Midbrain (tissue), 1 donor: ENCODE measurements at regions not wholly inside any gene's neighbourhood (a gene's known extent, or its start where the extent isn't known, plus 50 kb on each side); places are given as distances from the start of the nearest gene placed in this dataset.

ENCODE experiments used
- DNase-seq: peaks from one replicate; lab custom pipeline; 2025; lab: John Stamatoyannopoulos, UW

DNA sequence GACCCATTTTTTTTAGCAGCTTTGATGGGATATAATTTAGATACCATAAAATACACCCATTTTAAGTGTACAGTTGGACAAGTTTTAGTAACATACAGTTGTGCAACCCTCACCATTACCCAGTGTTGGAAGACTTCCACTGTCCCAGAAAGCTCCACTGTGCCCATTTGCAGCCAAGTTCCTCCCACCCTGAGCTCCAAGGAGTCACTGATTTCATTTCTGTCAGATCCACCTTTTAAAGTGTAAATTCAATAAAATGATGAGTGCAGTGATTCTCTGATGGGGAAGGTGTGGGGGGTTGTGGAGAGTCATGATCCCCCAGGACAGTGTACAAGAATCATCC is 93.2 kb upstream of the IGF1R start:
- no peak for DNase-seq

DNA sequence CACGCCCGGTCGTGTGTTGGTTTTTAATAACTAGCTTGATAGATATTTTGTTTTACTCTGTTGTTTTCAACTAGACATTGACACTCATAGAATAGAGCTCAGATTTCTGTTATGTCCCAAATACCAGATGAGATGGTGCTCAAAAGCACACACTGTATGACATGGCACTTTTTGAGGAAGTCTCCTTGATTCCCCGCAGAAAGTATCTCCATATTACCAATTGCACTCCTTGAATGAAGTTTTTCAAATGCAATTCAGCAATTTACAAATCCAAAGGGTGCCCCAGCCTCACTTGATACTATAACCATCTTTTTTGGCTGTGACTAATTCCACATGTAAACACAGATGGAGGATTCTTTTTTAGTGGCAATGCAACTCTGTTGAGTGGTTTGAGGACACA is 92.0 kb upstream of the IGF1R start:
- DNase-seq, result no peak

DNA sequence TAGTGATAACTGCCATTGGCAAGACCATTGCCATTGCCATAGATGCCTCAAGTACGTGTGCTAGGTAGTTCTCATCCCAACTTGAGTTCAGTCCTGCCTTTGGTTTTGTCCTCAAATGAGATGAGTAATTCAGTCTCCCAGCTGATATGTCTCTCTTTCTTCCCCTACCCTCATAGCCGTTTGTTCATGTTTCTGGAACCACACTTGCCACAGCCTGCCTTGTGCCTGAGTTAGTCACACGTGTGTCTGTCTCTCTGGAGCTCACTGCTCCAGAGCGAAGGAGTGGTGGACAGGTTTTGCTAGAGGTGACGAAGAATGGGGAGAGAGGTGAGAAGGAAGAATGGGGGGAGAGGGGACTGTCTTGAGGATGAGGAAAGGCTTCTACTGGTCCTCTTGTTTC is 88.0 kb upstream of the IGF1R start:
- DNase-seq, result no peak

DNA sequence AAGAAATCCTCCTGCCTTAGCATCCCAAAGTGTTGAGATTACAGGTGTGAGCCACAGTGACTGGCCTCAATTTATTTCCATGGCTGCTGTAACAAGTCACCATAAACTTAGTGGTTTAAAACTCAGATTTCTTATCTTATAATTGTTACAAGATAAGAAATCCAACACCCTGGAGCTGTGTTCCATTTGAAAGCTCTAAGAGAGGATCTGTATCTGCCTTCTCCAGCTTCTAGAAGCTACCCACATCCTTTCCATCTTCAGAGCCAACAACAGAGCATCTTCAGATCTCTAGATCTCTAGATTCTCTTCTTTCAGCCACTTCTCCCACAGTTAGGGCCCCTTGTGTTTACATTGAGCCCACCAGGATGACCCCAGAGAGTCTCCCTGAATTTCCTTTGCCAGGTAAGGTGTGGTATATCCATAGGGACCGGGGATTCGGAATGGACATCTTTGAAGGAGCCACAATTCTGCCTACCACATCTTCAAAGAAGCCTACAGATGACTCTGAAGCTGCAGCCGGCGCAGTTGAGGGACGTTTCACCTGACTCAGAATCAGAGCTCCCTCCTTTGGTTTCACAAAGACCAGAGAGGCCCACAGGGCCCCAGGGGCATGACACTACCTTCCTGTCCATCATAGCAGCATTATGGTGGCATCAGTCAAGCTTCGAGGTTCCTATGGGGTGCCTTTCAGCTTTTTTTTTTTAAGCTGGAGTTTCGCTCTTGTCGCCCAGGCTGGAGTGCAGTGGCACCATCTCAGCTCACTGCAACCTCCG is 87.0 kb upstream of the IGF1R start:
- DNase-seq, result no peak

DNA sequence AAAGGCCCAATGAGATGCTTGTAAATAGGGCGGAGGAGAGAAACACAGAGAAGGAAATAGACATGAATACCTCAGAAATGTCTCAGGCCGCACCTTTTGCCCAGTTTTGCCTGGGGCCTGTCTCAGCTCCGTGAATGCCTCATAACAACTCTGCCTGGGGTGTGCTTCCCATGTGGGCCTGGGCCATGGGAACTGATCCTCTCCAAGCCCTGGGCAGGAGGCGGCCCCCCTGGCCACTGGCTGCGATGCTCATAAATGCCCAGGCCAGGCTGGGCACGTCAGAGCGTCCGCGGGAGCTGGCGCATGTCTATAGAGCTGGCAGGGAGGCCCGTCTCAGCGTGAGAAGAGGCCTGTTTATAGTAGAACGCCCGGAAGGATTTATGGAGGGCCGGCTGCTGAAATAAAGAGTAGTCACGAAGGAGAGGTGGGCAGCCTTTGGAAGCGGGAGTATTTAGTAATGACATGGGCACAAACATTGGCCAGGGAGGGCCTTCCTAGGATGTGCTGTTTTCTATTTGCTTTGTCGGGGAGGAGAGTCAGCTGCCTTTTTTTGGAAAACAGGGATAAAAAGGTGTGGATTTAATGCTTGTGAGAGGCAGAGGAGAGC is 85.9 kb upstream of the IGF1R start:
- DNase-seq, result no peak

DNA sequence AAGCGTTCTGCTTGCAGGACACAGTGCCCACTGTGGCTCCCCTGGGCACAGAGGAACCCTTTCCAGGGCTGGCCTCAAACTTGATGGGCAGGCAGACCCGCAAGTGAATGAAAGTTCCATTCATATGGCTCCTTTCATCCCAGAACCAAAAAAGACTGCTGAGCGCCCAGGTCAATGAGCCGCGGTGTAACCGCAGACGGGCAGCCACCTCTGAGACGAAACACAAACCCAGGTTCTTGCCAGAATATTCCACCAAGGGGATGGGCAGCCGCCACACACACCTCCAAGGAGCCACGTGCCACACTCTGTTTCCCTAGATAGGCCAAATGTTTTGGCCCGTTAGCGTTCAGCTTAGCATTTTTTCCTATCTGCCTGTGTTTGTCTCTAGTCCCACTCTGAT is 82.8 kb upstream of the IGF1R start:
- no peak for DNase-seq

DNA sequence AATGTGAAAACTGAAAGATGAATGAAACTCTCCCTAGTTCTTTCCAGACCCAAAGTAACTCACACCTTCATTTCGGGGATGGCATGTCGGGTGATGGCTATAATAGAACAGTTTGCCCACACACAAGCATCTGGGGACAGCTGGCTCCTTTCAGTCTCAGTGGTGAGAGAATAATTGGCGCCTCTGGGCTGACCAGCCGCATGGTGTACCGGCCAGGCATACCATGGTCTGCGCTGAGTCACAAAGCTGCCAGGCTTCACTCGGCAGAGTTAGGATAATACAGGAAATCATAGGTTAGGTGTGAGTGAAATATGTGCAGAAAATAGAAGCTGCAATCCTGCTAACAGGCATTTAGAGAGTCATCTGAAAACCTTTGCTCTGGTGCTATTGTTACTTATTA is 80.4 kb upstream of the IGF1R start:
- DNase-seq, result no peak

DNA sequence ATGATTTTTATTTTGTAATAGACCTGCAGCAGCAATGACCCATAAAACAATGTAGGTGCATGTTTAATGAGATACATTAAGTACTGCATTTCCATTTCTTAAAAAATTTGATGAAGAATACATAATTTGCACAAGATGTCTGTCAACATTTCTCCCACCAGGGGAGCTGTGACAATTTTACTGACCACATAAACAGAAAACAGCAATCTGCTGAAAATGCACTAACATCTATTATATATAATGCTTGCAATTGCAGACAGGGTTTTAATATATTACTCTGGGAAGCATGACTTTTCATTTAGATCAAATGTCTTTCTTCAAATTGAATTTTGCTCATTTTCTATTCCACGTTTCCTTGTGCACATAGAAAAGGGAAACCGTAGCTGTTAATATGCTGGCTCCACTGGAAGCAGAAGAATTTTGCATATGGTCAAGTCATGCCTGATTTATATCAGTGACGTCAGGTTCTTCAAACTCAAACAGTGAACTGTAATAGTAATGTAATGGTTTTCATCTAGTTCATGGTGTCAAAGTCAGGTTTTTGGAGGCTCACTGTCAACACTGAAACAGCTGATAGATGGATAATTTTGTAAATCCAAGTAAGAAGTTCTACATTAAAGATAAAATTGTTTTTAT is 79.8 kb upstream of the IGF1R start:
- no peak for DNase-seq

DNA sequence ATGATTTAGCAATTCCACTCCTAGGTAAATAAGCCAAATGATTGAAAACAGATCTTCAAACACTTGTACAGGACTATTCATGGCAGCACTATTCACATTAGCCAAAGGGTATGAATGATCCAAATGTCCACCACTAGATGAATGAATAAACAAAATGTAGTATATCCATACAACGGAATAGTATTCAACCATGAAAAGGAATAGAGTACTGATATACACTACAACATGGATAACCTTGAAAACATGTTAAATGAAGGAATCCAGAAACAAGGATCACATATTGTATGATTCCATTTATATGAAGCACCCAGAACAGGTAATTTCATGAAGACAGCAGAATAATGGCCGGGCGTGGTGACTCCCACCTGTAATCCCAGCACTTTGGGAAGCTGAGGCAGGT is 78.2 kb upstream of the IGF1R start:
- no peak for DNase-seq

DNA sequence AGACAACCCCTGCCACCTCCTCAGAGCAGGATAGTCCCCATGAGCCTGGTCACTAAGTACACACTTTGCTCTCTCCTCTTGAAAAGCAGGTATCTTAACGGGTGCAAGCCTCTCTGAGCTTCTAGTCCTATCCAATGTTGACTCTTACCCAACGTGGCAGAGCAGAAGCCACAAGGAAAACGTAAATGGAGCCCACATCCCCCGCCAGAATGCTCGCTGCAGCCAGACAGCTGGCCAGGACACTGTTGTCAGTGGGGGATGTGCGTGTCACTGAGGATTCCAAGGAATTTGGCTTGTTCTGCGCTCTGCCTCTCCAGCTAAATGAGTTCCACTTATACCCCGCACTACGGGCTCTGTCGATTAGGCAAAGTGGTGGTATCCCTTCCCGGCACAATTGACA is 67.8 kb upstream of the IGF1R start:
- no peak for DNase-seq

DNA sequence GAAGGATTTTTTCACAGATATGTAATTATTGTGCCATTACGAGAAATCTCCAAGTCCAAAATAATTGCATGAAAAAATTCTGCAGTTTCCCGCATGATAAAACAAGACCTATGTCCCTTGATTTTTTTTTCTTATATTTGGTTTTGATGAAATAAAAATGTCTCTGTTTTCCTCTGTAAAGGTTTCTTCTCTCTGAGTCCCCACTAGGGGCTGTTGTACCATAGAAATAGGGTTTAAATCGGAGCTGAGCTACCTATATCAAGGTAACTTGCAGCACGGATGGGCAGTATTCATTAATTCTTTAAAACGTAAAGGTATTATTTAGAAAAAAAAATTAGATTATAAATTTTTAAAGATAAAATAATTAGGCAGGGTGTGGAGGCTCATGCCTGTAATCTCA is 66.6 kb upstream of the IGF1R start:
- no peak for DNase-seq

DNA sequence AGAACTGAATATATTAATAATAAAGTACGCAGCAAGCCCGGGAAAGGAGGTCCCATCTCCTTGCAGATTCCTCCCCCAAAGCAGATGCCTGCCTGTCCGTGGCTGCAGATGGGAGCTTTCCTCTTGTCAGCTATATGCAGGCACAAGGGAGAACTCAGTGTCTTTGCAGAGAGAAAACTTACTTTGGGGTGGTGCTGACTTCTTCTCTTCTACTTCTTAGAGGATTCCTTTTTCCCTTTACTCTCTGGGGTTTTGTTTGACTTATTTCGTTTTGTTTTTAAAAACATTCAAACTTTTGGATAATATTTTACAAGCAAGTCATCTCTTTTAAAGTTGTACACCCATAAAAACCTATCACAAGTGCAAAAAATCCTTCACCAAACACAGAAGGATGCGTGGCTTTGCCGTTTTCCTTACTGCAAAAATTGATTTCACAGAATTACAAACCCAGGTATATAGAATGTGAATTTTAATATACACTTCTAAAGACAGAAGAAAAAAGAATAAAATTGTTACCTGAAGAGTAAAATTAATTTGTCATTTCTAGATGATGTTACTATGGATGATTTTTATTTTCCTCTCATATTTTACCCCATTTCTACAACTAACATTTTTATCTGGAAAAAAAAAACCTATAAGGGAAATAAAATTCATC is 65.3 kb upstream of the IGF1R start:
- DNase-seq, result no peak

DNA sequence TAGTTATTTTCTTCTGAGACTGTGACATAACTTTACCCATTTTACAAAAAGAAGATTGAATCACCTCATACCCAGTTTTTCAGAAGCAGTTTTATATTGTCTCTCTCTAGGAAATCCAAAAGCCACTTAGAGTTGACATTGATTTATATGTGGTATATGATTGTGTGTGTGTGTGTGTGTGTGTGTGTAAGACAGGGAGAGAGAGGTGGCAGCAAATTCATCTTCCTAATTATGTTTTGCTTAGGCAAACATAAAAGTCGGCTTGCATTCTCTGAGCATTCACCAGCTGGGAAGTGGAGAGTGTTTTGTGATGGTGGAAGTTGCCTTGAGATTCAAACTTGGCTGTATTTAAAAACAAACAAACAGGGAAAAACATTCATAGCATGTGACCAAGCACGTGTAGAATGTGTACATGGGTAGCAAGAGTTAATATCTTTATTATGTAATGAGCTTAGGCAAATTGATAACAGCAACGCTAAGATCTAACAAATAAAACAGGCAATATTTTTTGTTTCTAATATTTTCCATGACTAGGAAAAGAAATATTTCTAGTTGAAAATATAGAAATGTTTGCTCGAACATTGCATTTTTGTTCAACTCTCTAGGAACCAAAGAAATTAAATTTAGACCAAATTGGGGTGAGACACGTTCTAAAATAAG is 64.4 kb upstream of the IGF1R start:
- no peak for DNase-seq

DNA sequence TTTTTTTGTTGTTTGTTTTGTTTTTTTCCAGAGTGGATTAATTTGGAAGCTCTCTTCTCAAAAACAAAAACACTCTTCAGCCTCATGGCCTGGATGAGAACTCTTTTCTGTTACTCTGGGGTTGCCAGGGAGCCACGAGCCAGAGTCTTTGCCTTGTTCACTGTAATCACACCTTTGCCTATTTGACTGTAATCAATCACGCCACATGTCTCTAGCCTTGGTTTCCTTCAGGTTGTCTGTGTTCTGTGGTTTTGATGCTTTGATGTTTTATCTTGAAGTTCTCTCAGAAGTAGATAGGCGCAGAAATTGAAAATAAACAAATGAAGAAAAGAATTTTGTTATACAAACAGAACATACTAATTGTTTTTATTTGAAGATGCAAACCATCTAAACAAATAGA is 62.3 kb upstream of the IGF1R start:
- DNase-seq, result no peak

DNA sequence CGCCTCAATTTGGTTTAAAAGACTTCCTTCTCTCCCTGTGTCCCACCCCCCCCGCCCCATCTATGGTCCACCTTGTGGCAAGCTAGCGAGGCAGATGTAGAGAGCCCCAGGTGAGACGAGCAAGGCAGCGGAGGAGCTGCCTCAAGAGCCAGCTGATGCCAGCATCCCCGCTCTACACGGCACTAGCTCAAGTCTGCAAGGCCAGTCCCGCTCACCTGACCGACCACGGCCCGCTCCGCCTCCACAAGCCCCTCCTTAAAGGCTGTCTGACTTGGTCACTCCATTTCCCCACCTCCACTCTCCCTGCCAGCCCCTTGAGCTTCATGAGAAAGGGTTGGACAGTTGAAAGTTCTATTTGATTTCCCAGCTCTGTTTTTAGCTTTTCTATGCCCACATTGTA is 56.2 kb upstream of the IGF1R start:
- no peak for DNase-seq

DNA sequence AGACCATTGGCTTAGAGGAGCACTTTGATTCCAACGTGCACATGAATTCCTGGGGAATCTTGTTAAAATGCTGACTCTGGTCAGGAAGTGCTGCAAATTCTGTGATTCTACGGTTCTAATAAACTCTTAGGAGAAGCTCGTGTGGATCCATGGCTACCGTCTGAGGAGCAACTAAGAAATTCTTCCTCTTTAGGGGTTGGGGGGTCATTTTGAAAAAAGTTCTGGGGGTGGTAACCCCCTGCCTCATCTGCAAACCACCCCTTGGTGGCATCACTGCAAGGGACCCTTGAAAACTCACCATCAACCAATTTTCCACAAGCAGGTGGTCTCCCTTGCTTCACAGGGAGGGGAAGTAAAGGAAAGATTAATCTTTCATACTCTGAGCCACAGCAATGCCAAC is 52.2 kb upstream of the IGF1R start:
- DNase-seq, result no peak

DNA sequence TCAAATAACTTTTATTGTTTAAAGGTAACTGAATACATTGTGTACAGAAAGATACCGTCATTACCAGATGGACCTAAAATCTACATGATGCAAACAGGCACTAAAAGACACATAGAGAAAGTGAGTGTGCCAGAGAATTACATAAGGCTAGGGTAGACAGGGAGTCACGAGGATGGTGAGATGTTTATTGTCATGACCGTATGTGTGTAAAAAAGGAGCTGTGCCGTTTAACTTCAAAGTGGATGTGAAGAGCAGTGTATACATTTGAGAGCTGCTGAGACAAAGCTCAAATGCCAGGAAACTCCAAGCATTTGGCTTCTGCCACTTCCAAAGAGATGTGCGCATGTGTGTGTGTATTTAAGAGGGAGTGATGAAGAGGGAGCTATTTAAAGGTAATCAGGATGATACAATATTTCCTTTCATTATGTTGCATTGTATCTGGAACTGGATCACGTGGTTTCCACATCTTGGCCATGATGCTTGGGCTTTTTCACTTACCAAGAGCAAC is 51.4 kb upstream of the IGF1R start:
- no peak for DNase-seq

DNA sequence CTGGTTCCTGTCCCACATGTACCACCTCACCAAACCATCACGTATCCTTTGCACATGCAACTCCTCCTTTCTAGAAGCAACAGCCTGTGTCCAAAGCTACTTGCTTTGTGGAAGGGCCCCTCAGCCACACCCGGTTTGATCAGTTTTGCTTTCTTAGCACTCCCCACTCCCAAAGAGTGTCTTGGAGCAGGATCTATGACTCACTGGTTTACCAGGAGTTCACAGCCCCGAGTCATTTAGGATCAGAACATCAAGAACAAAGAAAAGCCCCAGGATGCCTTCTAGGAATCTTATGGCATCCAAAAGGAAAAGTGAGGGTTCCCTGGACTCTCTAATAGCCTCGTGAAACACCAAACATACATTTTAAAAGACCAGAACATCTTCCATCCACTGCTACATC is 50.7 kb upstream of the IGF1R start:
- DNase-seq, result no peak
